ENCODE measurements at regions not wholly inside any gene's neighbourhood (a gene's known extent, or its start where the extent isn't known, plus 50 kb on each side); places are given as distances from the start of the nearest gene placed in this dataset.
"Not testable (repeated sequence)": the region's sequence is repeated elsewhere in the genome, so short reads cannot be mapped to it uniquely, and the experiment has no call there.

DNA sequence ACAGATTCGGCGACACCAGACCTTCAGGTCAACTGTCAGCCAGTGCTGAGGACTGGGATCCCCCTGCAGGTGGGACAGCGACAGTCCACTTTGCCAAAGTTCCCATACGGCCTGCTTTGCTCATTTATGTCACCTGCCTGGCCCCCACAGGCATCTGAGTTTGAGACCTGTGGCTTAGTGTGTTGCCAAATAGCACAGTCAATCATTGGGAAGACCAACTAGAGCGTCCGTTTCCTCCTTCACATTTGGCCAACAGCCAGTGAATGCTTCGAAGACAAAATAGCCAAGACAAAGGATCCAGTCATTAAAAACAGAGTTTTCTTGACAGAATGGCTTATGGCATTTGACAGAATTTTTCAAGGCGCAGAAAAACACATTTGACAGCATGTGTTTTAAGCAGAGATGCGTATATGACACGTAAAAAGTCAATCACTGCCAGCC lies 113.8 kb downstream of the ABCC12 start:
- Mint-ChIP-seq H3K27me3 (no peaks in the 10 kb centered on the region), H3K9me3 (no peaks in the 10 kb centered on the region), H3K4me1 (no peaks in the 10 kb centered on the region), H3K36me3 (no peaks in the 10 kb centered on the region), H3K4me3 (no peak overlapping the region), H3K27ac (no peak overlapping the region)
- no peak for DNase-seq

GRCh38 chr16:48035142-48035541 lies 120.7 kb downstream of the ABCC12 start:
- H3K27me3 Mint-ChIP-seq, result peaks cover 7% of the 10 kb centered on the region
- H3K4me1 Mint-ChIP-seq, result no peaks in the 10 kb centered on the region
- H3K36me3 Mint-ChIP-seq, result peaks cover 1% of the 10 kb centered on the region
- H3K27ac Mint-ChIP-seq, result no peak overlapping the region
- H3K9me3 Mint-ChIP-seq, result no peaks in the 10 kb centered on the region
- no peak overlapping the region for H3K4me3 Mint-ChIP-seq
- no peak for DNase-seq

DNA sequence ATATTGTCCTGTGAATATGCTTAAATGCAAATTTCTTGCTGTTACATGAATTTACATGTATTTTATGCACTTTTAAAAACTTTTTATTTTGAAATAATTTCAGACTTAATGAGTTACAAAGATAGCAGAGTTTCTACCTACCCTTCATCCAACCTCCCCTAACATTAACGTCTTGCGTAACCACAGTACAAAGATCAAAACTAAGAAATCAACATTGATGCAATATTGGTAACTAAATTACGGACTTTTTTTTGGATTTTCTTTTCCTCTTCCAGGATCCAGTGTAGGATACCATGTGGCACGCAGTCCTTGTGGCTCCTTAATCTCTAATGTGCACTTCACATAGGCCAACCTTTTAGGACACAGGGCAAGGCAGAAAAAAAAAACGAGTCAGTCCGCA lies 124.9 kb downstream of the ABCC12 start:
- H3K36me3 Mint-ChIP-seq, result peaks cover 1% of the 10 kb centered on the region

DNA sequence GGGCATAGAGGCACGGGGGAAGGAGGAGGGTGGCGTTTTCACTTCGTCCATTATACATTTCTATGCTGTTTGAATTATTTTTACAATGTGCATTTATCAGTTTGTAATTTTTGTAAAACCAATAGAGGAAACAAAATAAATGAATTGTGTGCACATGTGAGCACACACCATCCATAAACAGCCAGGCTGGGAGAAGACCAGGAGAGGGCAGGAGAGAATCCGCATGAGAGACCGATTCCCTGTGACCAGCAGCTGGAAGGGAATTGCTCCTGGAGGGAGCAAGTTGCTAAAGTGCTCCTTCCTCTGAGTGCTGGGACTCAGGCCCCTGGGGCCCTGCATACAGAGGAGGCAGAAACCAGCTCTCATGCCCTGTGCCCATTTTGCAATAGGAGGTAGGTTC lies 126.0 kb downstream of the ABCC12 start:
- Mint-ChIP-seq H3K4me1 (no peaks in the 10 kb centered on the region), H3K27ac (no peak overlapping the region), H3K4me3 (no peak overlapping the region), H3K27me3 (peaks cover 2% of the 10 kb centered on the region), H3K36me3 (peaks cover 1% of the 10 kb centered on the region), H3K9me3 (no peaks in the 10 kb centered on the region)
- DNase-seq, result no peak

More for the DNA sequence above, 124.9 kb downstream of the ABCC12 start:
- no peak overlapping the region for H3K4me3 Mint-ChIP-seq
- no peaks in the 10 kb centered on the region for H3K9me3 Mint-ChIP-seq
- DNase-seq, result no peak
- H3K4me1 Mint-ChIP-seq, result no peaks in the 10 kb centered on the region
- H3K27me3 Mint-ChIP-seq, result peaks cover 4% of the 10 kb centered on the region
- H3K27ac Mint-ChIP-seq, result no peak overlapping the region

DNA sequence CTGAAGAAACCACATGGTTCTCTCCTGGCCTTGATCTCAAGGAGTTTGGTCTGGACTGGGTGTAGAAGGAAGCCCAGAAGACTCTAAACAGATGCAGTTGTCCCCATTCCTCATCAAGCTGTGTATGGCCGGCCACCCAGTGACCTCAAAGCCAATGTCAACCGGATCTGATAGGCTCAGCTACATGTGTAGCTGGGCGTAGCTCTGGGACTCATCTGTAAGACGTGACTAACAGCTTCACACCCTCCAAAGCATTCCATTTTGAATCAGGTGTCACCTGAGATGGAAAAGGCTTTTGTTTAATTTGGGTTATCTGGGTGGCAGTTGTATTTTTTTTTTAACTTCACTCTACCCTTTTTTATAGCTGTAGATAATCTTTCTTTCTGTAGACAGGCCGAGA lies 130.4 kb downstream of the ABCC12 start:
- Mint-ChIP-seq H3K27me3 (no peaks in the 10 kb centered on the region), H3K4me3 (no peak overlapping the region), H3K4me1 (no peaks in the 10 kb centered on the region), H3K27ac (no peak overlapping the region), H3K36me3 (no peaks in the 10 kb centered on the region), H3K9me3 (peaks cover 4% of the 10 kb centered on the region)
- DNase-seq, result no peak

DNA sequence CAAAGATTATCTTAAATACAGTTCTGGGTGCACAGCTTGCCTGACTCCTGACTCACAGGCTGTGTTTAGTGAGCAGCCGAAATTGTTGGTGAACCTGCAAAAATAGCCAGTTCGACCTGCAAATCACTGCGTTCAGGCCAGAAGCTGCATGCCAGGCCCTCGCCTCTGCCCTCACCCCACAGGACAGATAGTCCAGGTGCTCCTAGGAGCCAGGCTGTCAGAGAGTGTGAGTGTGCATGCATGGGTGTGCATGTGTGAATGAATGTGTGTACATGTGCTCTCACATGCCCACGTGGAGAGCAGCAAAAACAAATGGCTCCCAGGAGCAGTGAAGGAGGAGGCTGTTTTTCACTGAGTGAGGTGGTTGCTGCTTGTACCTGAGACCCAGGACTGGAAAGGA lies 131.8 kb downstream of the ABCC12 start:
- H3K27ac Mint-ChIP-seq, result no peak overlapping the region
- no peaks in the 10 kb centered on the region for H3K4me1 Mint-ChIP-seq
- no peak overlapping the region for H3K4me3 Mint-ChIP-seq
- no peaks in the 10 kb centered on the region for H3K27me3 Mint-ChIP-seq
- H3K9me3 Mint-ChIP-seq, result peaks cover 4% of the 10 kb centered on the region
- H3K36me3 Mint-ChIP-seq, result no peaks in the 10 kb centered on the region
- DNase-seq, result no peak

- H3K4me3 Mint-ChIP-seq, result no peak overlapping the region
- H3K36me3 Mint-ChIP-seq, result no peaks in the 10 kb centered on the region
- no peak for DNase-seq
- no peak overlapping the region for H3K27ac Mint-ChIP-seq
- H3K9me3 Mint-ChIP-seq, result peaks cover 4% of the 10 kb centered on the region
- no peaks in the 10 kb centered on the region for H3K27me3 Mint-ChIP-seq
- no peaks in the 10 kb centered on the region for H3K4me1 Mint-ChIP-seq
Measured at GRCh38 chr16:48022496-48022895, 133.3 kb downstream of the ABCC12 start.

DNA sequence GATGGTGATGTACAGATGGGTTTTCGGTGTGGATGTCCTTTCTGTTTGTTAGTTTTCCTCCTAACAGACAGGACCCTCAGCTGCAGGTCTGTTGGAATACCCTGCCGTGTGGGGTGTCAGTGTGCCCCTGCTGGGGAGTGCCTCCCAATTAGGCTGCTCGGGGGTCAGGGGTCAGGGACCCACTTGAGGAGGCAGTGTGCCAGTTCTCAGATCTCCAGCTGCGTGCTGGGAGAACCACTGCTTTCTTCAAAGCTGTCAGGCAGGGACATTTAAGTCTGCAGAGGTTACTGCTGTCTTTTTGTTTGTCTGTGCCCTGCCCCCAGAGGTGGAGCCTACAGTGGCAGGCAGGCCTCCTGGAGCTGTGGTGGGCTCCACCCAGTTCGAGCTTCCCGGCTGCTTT lies 135.2 kb downstream of the ABCC12 start:
- H3K9me3 Mint-ChIP-seq, H3K27ac Mint-ChIP-seq, H3K36me3 Mint-ChIP-seq, DNase-seq, H3K4me3 Mint-ChIP-seq, H3K27me3 Mint-ChIP-seq, H3K4me1 Mint-ChIP-seq: not testable (repeated sequence)

- Mint-ChIP-seq H3K4me1 (no peaks in the 10 kb centered on the region), H3K36me3 (no peaks in the 10 kb centered on the region), H3K27me3 (no peaks in the 10 kb centered on the region), H3K27ac (no peak overlapping the region), H3K4me3 (no peak overlapping the region), H3K9me3 (peaks cover 2% of the 10 kb centered on the region)
- DNase-seq, result no peak
Measured at GRCh38 chr16:48014349-48015135, 141.3 kb downstream of the ABCC12 start.

- DNase-seq, result no peak
- no peaks in the 10 kb centered on the region for H3K4me1 Mint-ChIP-seq
- no peaks in the 10 kb centered on the region for H3K36me3 Mint-ChIP-seq
- H3K27me3 Mint-ChIP-seq, result no peaks in the 10 kb centered on the region
- H3K9me3 Mint-ChIP-seq, result peaks cover 4% of the 10 kb centered on the region
- H3K4me3 Mint-ChIP-seq, result no peak overlapping the region
- H3K27ac Mint-ChIP-seq, result no peak overlapping the region
Measured at GRCh38 chr16:48013491-48013901, 142.3 kb downstream of the ABCC12 start.

GRCh38 chr16:48011878-48012658 lies 143.7 kb downstream of the ABCC12 start:
- Mint-ChIP-seq H3K36me3 (no peaks in the 10 kb centered on the region), H3K4me1 (no peaks in the 10 kb centered on the region), H3K27ac (no peak overlapping the region), H3K4me3 (no peak overlapping the region), H3K27me3 (no peaks in the 10 kb centered on the region), H3K9me3 (peaks cover 5% of the 10 kb centered on the region)
- DNase-seq, result no peak

GRCh38 chr16:48011466-48011865 lies 144.3 kb downstream of the ABCC12 start:
- H3K27ac Mint-ChIP-seq, result no peak overlapping the region
- no peak for DNase-seq

DNA sequence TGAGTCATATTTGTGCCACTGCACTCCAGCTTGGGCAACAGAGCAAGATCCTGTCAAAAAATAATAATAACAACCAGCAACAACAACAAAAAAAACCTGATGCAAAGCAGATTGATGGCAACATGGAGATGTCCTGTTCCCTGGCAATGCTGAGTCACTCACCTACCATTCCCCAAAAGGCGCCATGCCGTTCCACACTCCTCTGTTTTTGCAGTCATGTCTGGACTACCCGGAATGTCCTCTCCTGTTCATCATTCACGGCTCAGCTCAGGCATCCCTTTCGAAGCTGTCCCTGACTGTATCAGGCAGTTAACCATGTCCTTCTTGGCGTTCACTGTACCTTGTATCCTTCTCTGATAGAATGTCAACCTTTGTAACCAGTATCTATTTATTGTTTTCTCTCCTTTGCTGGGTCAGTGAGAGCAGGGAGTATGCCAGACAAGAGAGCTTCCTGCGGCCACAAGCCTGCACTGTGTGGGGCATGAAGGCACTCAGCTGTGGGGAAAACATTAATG lies 147.7 kb downstream of the ABCC12 start:
- Mint-ChIP-seq H3K27me3 (no peaks in the 10 kb centered on the region), H3K4me3 (no peak overlapping the region), H3K27ac (no peak overlapping the region), H3K36me3 (no peaks in the 10 kb centered on the region), H3K4me1 (no peaks in the 10 kb centered on the region), H3K9me3 (peaks cover 8% of the 10 kb centered on the region)
- no peak for DNase-seq

More at GRCh38 chr16:48011466-48011865, 144.3 kb downstream of the ABCC12 start:
- Mint-ChIP-seq H3K36me3 (no peaks in the 10 kb centered on the region), H3K27me3 (no peaks in the 10 kb centered on the region), H3K4me1 (no peaks in the 10 kb centered on the region), H3K9me3 (peaks cover 8% of the 10 kb centered on the region), H3K4me3 (no peak overlapping the region)

DNA sequence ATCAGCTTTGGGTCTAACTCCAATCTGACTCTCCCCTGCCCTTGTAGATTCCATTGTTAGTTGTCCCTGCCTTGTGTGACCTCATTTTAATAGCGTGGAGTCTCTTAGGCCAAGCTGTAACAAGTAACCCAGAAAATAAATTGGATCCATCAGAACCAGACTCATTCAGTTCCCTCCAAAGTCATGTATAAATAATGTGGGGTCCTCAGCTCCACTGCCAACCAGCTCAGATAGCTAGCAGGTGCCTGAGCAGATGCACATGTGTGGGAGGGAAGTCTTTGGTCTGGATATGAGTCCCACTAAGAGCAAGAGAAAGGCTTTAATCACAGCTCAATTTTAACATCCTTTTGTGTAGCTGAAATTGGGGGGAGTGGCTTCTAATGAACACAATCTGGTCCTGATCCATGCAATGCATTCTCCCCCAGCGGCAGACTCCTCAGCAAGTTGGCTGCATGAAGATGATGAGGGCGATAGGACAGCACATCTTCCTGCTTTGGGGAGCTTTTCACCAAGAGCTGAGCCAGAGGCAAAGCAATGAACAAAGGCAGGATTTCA lies 151.6 kb downstream of the ABCC12 start:
- H3K4me3 Mint-ChIP-seq, result no peak overlapping the region
- peaks cover 8% of the 10 kb centered on the region for H3K9me3 Mint-ChIP-seq
- H3K27me3 Mint-ChIP-seq, result no peaks in the 10 kb centered on the region
- H3K4me1 Mint-ChIP-seq, result no peaks in the 10 kb centered on the region
- H3K27ac Mint-ChIP-seq, result no peak overlapping the region
- H3K36me3 Mint-ChIP-seq, result no peaks in the 10 kb centered on the region
- no peak for DNase-seq

DNA sequence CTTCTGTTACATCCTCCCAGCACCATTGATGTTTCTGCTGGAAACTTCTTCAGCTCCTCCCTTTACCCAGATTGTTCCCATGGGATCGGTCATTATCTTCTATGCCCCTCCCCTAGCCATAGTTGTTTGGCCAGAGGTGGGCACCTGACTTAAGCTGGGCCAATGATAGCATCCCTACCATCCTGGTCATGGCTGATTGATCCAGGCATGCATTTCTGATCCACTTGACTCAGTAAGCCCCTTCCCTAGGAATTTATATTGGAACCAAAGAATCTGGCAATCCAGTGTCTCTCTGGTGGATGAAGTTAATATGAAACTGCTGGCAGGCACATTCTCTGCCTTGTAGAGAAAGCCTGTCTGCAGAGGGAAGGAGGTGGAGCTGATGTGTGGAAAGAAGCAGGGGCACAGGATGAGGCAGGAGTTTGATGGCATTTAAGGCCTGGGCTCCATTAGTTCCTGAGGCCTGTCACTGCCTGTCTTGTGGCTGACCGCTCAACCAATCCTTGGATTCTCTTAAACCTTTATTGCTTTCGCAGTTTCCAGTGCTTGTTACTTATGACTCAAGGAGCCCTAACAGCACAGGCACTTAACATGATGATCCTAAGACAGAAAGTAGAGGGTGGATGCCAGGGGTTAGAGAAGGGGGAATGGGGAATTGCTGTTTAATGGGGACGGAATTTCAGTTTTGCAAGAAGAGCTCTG lies 152.4 kb downstream of the ABCC12 start:
- no peak for DNase-seq
- no peak overlapping the region for H3K4me3 Mint-ChIP-seq
- peaks cover 6% of the 10 kb centered on the region for H3K9me3 Mint-ChIP-seq
- H3K27me3 Mint-ChIP-seq, result no peaks in the 10 kb centered on the region
- H3K4me1 Mint-ChIP-seq, result no peaks in the 10 kb centered on the region
- H3K36me3 Mint-ChIP-seq, result no peaks in the 10 kb centered on the region
- H3K27ac Mint-ChIP-seq, result no peak overlapping the region

All from activated naive CD8-positive, alpha-beta T cell treated with anti-CD3 and anti-CD28 coated beads for 36 hours (primary cell).